A673 (cell line): ENCODE measurements at regions not wholly inside any gene's neighbourhood (a gene's known extent, or its start where the extent isn't known, plus 50 kb on each side); places are given as distances from the start of the nearest gene placed in this dataset.
"Not testable (repeated sequence)": the region's sequence is repeated elsewhere in the genome, so short reads cannot be mapped to it uniquely, and the experiment has no call there.

Source experiments
- CTCF ChIP-seq: fragments of 300-800, 200-600 bp; sonication (generic); conservative IDR thresholded peaks from 2 replicates; pipeline ENCODE4 v1.5.1; 2017; ENCODE audit warnings: low read depth, mild to moderate bottlenecking, antibody characterized with exemption, low read length, moderate library complexity, mixed read lengths
- EZH2 ChIP-seq: fragments of 200-600 bp; sonication (generic); IDR thresholded peaks from 2 replicates; pipeline ENCODE4 v1.6.1; 2017; ENCODE audit warnings: borderline replicate concordance, low read depth, mild to moderate bottlenecking, mixed read lengths, antibody characterized with exemption, low read length; ENCODE audit not compliant: poor library complexity, severe bottlenecking

GRCh38 chr21:14013623-14014498 is 196.9 kb downstream of the LIPI start:
- not testable (repeated sequence) for TF ChIP-seq CTCF, EZH2
